Testis (tissue), 2 donors: ENCODE measurements at regions not wholly inside any gene's neighbourhood (a gene's known extent, or its start where the extent isn't known, plus 50 kb on each side); places are given as distances from the start of the nearest gene placed in this dataset.

ENCODE experiments used
- CTCF ChIP-seq, 3 experiments: fragments of 450-650 bp in 2 of 3; fragments of 200-600 bp in 1 of 3; sonication (generic) in 1 of 3; IDR thresholded peaks; one replicate each; pipeline ENCODE4 v1.5.1; 2016 to 2019; ENCODE audit warnings: antibody characterized with exemption in 3 of 3, mild to moderate bottlenecking in 2 of 3, moderate library complexity in 1 of 3
- POLR2A ChIP-seq: fragments of 450-650 bp; IDR thresholded peaks from one replicate; pipeline ENCODE4 v1.6.1; 2017; ENCODE audit warnings: antibody characterized with exemption, mild to moderate bottlenecking, moderate library complexity

GRCh38 chr2:48890454-48891131, 135.1 kb upstream of the LHCGR start:
- TF ChIP-seq CTCF (IDR thresholded peaks at IDR 0.05) (no peak), POLR2A (no peak)
